Mesothelial cell of epicardium (in vitro differentiated cells): ENCODE measurements at regions not wholly inside any gene's neighbourhood (a gene's known extent, or its start where the extent isn't known, plus 50 kb on each side); places are given as distances from the start of the nearest gene placed in this dataset.

Experiments
- DNase-seq, 2 experiments: peaks; one replicate each; pipeline ENCODE4 v3.0.0; 2021; ENCODE audit warnings: low spot score in 2 of 2; ENCODE audit not compliant: unreplicated experiment in 2 of 2
- H3K27ac Mint-ChIP-seq: 2 replicates; pipeline ENCODE4 v1.8.0; 2021; ENCODE audit warnings: mixed read lengths
- H3K27me3 Mint-ChIP-seq: 2 replicates; pipeline ENCODE4 v1.8.0; 2021; ENCODE audit warnings: low read depth, mixed read lengths
- H3K36me3 Mint-ChIP-seq: 2 replicates; pipeline ENCODE4 v1.8.0; 2021; ENCODE audit warnings: mixed read lengths
- H3K4me1 Mint-ChIP-seq: 2 replicates; pipeline ENCODE4 v1.8.0; 2021; ENCODE audit warnings: mixed read lengths
- H3K4me3 Mint-ChIP-seq: 2 replicates; pipeline ENCODE4 v1.8.0; 2021; ENCODE audit warnings: mild to moderate bottlenecking, moderate library complexity, mixed read lengths
- H3K9me3 Mint-ChIP-seq: 2 replicates; pipeline ENCODE4 v1.8.0; 2021; ENCODE audit warnings: mixed read lengths
- CTCF ChIP-seq: fragments of 200-600 bp; sonication (generic); IDR thresholded peaks from one replicate; pipeline ENCODE4 v1.5.0; 2021; ENCODE audit warnings: antibody characterized with exemption; ENCODE audit not compliant: unreplicated experiment

GRCh38 chr11:101182467-101182866 lies 52.9 kb upstream of the PGR start:
- Mint-ChIP-seq H3K4me3 (no peak overlapping the region), H3K36me3 (no peaks in the 10 kb centered on the region), H3K27ac (no peak overlapping the region), H3K4me1 (no peaks in the 10 kb centered on the region), H3K9me3 (no peaks in the 10 kb centered on the region), H3K27me3 (peaks cover 40% of the 10 kb centered on the region)
- TF ChIP-seq CTCF, result no peak
- DNase-seq, result no peak

DNA sequence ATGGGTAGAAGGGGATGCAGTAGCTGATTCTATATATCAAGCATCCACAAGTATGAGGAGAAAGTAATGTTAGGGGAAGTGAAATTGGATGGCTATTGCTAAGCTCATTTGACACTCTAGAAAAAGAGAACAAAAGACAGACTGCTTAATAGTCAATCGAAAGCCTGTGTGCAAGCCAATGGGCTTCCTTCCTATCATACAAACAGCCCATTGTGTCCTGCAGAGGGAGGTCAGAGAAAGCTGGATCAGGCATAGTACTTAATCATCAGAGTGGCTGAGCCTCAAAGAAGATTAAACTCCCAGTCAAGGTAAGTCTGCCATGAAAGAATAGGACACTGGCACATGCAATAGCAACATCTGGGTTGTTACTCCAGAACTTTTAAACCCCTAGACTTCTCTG lies 50.9 kb upstream of the PGR start:
- no peaks in the 10 kb centered on the region for H3K36me3 Mint-ChIP-seq
- no peak for TF ChIP-seq CTCF
- H3K9me3 Mint-ChIP-seq, result no peaks in the 10 kb centered on the region
- no peak for DNase-seq
- no peak overlapping the region for H3K27ac Mint-ChIP-seq
- H3K4me3 Mint-ChIP-seq, result no peak overlapping the region
- peaks cover 30% of the 10 kb centered on the region for H3K27me3 Mint-ChIP-seq
- no peaks in the 10 kb centered on the region for H3K4me1 Mint-ChIP-seq
